KMS-11 (cell line): ENCODE measurements at regions not wholly inside any gene's neighbourhood (a gene's known extent, or its start where the extent isn't known, plus 50 kb on each side); places are given as distances from the start of the nearest gene placed in this dataset.

Experiments used
- H2AFZ ChIP-seq: fragments of 200-600 bp; sonication (generic); 2 replicates; pipeline ENCODE4 v1.6.1; 2016; ENCODE audit warnings: antibody characterized with exemption, mixed run types, low read depth
- H3K27ac ChIP-seq: fragments of 200-600 bp; sonication (generic); 2 replicates; pipeline ENCODE4 v1.6.1; 2016; ENCODE audit warnings: mild to moderate bottlenecking, mixed run types
- H3K27me3 ChIP-seq: fragments of 200-600 bp; sonication (generic); 2 replicates; pipeline ENCODE4 v1.6.1; 2017; ENCODE audit warnings: mild to moderate bottlenecking, low read depth, mixed run types, moderate library complexity; ENCODE audit not compliant: insufficient read depth
- H3K36me3 ChIP-seq: fragments of 200-600 bp; sonication (generic); 2 replicates; pipeline ENCODE4 v1.6.1; 2017; ENCODE audit warnings: mild to moderate bottlenecking, mixed run types; ENCODE audit not compliant: insufficient read depth
- H3K4me1 ChIP-seq: fragments of 200-600 bp; sonication (generic); 2 replicates; pipeline ENCODE4 v1.6.1; 2016; ENCODE audit warnings: mild to moderate bottlenecking, low read depth, mixed run types; ENCODE audit not compliant: poor library complexity, severe bottlenecking
- H3K4me2 ChIP-seq: fragments of 200-600 bp; sonication (generic); 2 replicates; pipeline ENCODE4 v1.7.0; 2016; ENCODE audit warnings: mild to moderate bottlenecking, mixed run types
- H3K4me3 ChIP-seq: fragments of 200-600 bp; sonication (generic); IDR thresholded peaks from 2 replicates; pipeline ENCODE4 v1.6.1; 2017; ENCODE audit warnings: low read depth, low read length, mixed read lengths; ENCODE audit not compliant: insufficient read depth
- H3K79me2 ChIP-seq: fragments of 200-600 bp; sonication (generic); 2 replicates; pipeline ENCODE4 v1.6.1; 2016; ENCODE audit warnings: low read depth, mixed run types; ENCODE audit not compliant: insufficient read depth
- H3K9ac ChIP-seq: fragments of 200-600 bp; sonication (generic); 2 replicates; pipeline ENCODE4 v1.6.1; 2016; ENCODE audit warnings: mild to moderate bottlenecking, mixed run types
- H4K20me1 ChIP-seq: fragments of 200-600 bp; sonication (generic); 2 replicates; pipeline ENCODE4 v1.6.1; 2016; ENCODE audit warnings: mild to moderate bottlenecking, mixed run types; ENCODE audit not compliant: insufficient read depth
- CTCF ChIP-seq: fragments of 200-600 bp; sonication (generic); conservative IDR thresholded peaks from 2 replicates; pipeline ENCODE4 v1.6.1; 2017; ENCODE audit warnings: low read depth, mild to moderate bottlenecking, antibody characterized with exemption, low read length, moderate library complexity, mixed read lengths

GRCh38 chr2:220300806-220301205 lies 673.4 kb downstream of the SLC4A3 start:
- H3K9ac ChIP-seq: no peak overlapping the region
- no peak overlapping the region for H2AFZ ChIP-seq
- H3K4me3 ChIP-seq: no peak overlapping the region
- no peaks in the 10 kb centered on the region for H4K20me1 ChIP-seq
- H3K27ac ChIP-seq: no peak overlapping the region
- no peak overlapping the region for H3K4me2 ChIP-seq
- no peaks in the 10 kb centered on the region for H3K4me1 ChIP-seq
- TF ChIP-seq CTCF: no peak
- no peaks in the 10 kb centered on the region for H3K79me2 ChIP-seq
- no peaks in the 10 kb centered on the region for H3K27me3 ChIP-seq
- H3K36me3 ChIP-seq: no peaks in the 10 kb centered on the region

- H3K79me2 ChIP-seq: no peaks in the 10 kb centered on the region
- H3K4me1 ChIP-seq: no peaks in the 10 kb centered on the region
- H3K4me3 ChIP-seq: no peak overlapping the region
- no peak overlapping the region for H3K9ac ChIP-seq
- H3K27me3 ChIP-seq: no peaks in the 10 kb centered on the region
- H3K36me3 ChIP-seq: no peaks in the 10 kb centered on the region
- no peak for TF ChIP-seq CTCF
- no peaks in the 10 kb centered on the region for H4K20me1 ChIP-seq
- H3K4me2 ChIP-seq: no peak overlapping the region
- no peak overlapping the region for H3K27ac ChIP-seq
- H2AFZ ChIP-seq: no peak overlapping the region
Observed at GRCh38 chr2:220302756-220303155, 675.3 kb downstream of the SLC4A3 start.

GRCh38 chr2:220309215-220309614 lies 681.8 kb downstream of the SLC4A3 start:
- Histone ChIP-seq H3K79me2 (no peaks in the 10 kb centered on the region), H3K4me1 (no peaks in the 10 kb centered on the region), H3K27ac (no peak overlapping the region), H3K4me3 (no peak overlapping the region), H3K4me2 (no peak overlapping the region), H3K9ac (no peak overlapping the region), H3K36me3 (no peaks in the 10 kb centered on the region), H4K20me1 (no peaks in the 10 kb centered on the region), H3K27me3 (no peaks in the 10 kb centered on the region), H2AFZ (no peak overlapping the region)
- no peak for TF ChIP-seq CTCF

GRCh38 chr2:220310451-220310861 lies 683.0 kb downstream of the SLC4A3 start:
- Histone ChIP-seq H4K20me1 (no peaks in the 10 kb centered on the region), H3K4me1 (no peaks in the 10 kb centered on the region), H2AFZ (no peak overlapping the region), H3K27me3 (no peaks in the 10 kb centered on the region), H3K79me2 (no peaks in the 10 kb centered on the region), H3K36me3 (no peaks in the 10 kb centered on the region), H3K27ac (no peak overlapping the region), H3K4me2 (no peak overlapping the region), H3K9ac (no peak overlapping the region), H3K4me3 (no peak overlapping the region)
- no peak for TF ChIP-seq CTCF
